A673 (cell line): ENCODE measurements at regions not wholly inside any gene's neighbourhood (a gene's known extent, or its start where the extent isn't known, plus 50 kb on each side); places are given as distances from the start of the nearest gene placed in this dataset.

ENCODE experiments used
- EZH2 ChIP-seq: fragments of 200-600 bp; sonication (generic); IDR thresholded peaks from 2 replicates; pipeline ENCODE4 v1.6.1; 2017; ENCODE audit warnings: borderline replicate concordance, low read depth, mild to moderate bottlenecking, mixed read lengths, antibody characterized with exemption, low read length; ENCODE audit not compliant: poor library complexity, severe bottlenecking
- TF ChIP-seq, protein P1 (sequence below): fragments of 300-800, 200-600 bp; sonication (generic); conservative IDR thresholded peaks from 2 replicates; pipeline ENCODE4 v1.5.1; 2017; ENCODE audit warnings: low read depth, mild to moderate bottlenecking, antibody characterized with exemption, low read length, moderate library complexity, mixed read lengths

DNA sequence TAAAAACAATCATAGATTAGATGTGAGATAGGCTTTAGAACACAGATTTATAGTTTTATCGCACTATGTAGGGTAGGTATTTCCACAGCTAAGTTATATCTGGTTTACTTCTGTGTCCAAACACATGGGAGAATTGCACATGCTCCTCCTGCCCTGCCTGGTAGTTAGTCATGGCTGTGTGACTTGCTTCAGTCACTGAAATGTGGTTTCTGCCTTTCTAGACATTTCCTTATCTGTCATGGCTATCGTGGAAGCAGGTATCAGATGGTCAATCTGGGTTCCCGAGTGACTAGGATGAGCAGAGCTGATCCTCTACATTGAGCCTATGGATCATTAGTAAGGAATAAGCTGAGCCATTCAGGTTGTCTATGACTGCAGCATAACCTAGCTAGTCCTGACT lies 117.8 kb upstream of the GMDS start:
- TF ChIP-seq, protein P1, sequence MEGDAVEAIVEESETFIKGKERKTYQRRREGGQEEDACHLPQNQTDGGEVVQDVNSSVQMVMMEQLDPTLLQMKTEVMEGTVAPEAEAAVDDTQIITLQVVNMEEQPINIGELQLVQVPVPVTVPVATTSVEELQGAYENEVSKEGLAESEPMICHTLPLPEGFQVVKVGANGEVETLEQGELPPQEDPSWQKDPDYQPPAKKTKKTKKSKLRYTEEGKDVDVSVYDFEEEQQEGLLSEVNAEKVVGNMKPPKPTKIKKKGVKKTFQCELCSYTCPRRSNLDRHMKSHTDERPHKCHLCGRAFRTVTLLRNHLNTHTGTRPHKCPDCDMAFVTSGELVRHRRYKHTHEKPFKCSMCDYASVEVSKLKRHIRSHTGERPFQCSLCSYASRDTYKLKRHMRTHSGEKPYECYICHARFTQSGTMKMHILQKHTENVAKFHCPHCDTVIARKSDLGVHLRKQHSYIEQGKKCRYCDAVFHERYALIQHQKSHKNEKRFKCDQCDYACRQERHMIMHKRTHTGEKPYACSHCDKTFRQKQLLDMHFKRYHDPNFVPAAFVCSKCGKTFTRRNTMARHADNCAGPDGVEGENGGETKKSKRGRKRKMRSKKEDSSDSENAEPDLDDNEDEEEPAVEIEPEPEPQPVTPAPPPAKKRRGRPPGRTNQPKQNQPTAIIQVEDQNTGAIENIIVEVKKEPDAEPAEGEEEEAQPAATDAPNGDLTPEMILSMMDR: no peak
- TF ChIP-seq EZH2: no peak
